Stimulated activated CD4-positive, alpha-beta T cell treated with anti-CD3 and anti-CD28 coated beads, Interleukin-1b, Interleukin-23, amount 100 ng/mL, for 1 hour (primary cell): ENCODE measurements at regions not wholly inside any gene's neighbourhood (a gene's known extent, or its start where the extent isn't known, plus 50 kb on each side); places are given as distances from the start of the nearest gene placed in this dataset.
"Not testable (repeated sequence)": the region's sequence is repeated elsewhere in the genome, so short reads cannot be mapped to it uniquely, and the experiment has no call there.

Experiments
- DNase-seq, 2 donors: peaks; one replicate each; pipeline ENCODE4 v3.0.0-alpha.2; 2020; ENCODE audit warnings: low read depth in 2 of 2

DNA sequence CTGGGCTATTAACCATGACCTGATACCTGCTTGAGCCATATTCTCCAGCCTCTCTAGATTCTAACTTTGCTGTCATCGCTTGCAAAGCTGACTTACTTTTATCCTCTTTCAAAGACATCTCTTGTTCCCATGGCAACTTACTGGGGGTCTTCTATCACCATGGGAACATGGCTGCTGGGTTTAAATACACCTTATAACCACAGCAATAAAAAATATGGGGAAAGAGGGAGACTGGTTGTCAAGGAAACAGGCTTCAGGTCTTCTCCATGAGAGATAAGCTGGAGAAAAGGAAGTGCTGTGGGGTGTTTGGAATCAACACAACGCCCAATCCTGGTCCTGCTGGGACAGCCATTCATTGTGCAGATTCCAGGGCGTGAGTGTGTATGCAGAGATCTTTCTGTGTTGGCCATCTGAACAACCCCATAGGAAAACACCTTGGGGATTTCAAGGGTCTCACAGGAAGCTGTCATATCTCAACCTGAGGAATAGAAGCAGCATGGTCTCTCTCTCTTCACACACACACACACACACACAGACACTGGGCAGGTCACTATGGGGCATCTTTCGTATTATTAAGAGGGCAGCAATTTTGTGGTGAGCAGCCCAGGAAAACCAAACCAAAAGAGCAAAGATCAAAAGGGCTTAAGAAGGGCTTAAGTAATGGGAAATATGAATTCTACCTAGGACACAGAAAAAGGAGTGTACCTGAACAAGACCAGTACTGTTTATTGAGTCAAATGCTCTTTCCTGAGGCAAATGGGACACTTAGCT lies 344.7 kb upstream of the NCAM1 start:
- DNase-seq: no peak

DNA sequence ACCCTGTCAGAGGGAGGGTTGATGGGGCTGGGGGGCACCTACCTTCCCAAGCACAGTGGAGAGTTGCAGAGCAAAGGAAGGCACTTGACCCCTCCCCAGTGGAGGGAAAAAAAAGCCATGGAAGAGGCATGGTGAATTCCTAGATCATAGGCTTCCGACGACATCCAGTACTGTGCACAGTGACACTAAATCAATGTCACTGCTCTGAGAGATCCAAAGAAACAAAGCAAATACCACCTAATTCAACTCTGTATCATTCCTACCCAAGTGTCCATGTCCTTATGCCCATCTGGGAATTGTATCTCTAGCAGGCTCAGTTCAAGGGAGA lies 344.2 kb upstream of the NCAM1 start:
- DNase-seq: no peak

GRCh38 chr11:112617977-112618826 lies 343.0 kb upstream of the NCAM1 start:
- DNase-seq: no peak

- DNase-seq: no peak
Measured at GRCh38 chr11:112619106-112619505, 342.1 kb upstream of the NCAM1 start.

DNA sequence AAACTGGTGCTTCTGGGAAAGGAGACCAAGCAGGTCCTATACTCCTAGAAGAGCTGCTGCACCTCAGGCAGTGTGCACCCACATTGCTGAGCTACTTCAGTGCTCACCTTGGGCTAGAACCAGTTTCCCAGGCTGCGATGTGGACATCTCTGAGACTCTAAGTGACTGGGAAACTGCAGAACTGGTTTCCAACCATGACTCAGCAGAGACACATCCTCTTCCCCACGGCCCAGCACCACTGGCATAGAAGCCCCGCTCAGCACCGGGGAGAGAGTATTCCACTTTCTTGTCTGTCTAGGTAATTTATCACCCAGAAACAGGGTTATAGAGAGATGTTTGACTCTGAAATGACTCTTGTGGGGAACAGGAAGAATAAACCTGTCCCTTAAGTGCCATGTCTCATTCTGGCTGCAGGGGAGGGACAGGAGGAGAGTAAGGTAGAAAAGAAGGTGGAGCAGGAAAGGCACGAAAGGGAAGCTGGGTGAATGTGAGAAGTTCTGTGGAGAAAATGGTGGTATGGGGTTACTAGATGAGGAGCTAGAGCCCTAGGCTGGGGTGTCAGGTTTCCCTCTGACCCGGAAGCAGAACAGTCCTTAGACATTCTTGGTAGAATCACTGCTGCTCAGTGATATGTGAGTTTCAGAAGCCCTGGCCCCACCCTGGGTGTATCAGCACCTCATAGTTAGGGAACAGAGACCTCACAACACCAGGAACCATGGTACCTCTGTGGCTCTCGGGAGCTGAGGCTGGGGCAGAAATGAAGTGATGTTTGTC lies 340.4 kb upstream of the NCAM1 start:
- DNase-seq: no peak

DNA sequence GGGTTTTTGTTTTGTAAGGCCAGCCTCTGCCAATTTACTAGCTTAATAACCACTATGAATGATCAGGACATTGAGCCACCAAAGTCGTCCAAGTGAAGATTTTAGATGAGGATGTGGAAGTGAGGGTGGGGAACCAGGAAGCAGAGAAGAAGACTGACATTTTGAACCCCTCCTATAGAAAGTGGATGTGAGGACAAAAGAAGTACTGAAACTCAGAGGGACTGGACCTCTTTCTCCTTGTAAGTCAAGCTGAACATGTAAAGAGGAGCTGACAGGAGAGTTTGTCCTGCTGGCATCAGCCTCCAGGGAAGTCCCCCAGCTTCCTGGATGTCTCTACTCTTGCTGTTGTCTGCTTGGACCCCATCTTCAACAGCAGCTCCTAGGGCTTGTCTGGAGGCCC lies 338.2 kb upstream of the NCAM1 start:
- no peak for DNase-seq

GRCh38 chr11:112624431-112624830 lies 336.8 kb upstream of the NCAM1 start:
- no peak for DNase-seq

- not testable (repeated sequence) for DNase-seq
Measured at GRCh38 chr11:112624971-112625370, 336.2 kb upstream of the NCAM1 start.

DNA sequence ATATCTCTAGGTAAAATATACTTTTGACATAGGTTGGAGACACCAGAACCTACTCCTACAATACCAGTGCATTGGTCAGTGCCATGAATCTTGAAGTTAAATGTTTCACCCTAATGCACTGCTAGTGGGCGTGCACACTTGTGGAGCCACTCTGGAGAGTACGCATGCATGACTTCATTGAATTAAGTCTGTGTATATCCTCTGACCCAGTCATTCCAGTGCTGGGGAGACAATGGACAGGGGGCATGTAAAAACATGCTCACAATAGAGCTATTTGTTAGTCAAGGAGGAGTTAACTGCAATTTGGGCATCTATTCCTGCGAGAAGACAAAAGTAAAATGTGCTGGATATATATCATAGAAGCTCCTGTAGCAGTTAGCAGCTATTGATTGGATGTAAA lies 335.4 kb upstream of the NCAM1 start:
- DNase-seq: no peak

DNA sequence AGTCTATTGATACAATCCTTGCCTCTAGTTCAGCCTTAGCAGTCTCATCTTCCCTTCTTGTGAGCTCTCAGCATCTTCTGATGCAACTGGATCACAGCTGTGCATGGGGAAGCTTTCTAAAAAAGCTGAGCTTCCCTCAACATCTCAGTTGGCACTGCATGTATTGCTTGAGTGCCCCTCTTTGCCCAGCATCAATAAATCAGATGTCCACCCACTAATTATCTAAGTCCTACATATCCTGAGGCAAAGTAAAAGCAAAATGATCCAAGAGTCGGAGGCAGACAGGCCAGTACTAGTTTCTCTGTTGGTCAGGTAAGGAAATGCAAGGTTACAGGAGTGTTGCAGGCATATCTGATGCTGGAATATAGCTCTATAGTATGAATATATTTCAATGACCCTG lies 334.5 kb upstream of the NCAM1 start:
- no peak for DNase-seq

- DNase-seq: no peak
Measured at GRCh38 chr11:112627588-112628045, 333.6 kb upstream of the NCAM1 start.

DNA sequence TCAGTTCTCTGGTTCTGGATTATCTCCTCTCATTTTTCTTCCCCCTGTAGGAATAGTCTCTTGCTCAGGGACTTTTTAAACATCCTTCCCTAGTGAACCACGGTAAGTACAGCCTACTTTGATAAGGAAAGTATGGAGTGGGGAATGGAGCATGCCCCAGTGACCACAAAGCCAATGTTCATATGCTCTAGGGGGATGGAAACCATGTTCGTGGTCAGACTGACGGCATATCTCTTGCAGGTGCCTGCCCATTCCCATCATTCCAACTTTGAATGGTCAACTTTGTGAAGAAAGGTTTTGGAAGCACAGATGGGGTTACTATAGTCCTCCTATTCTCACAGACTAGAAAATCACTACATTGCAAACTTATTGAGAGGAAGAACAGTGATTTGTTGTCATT lies 332.5 kb upstream of the NCAM1 start:
- DNase-seq: no peak

DNA sequence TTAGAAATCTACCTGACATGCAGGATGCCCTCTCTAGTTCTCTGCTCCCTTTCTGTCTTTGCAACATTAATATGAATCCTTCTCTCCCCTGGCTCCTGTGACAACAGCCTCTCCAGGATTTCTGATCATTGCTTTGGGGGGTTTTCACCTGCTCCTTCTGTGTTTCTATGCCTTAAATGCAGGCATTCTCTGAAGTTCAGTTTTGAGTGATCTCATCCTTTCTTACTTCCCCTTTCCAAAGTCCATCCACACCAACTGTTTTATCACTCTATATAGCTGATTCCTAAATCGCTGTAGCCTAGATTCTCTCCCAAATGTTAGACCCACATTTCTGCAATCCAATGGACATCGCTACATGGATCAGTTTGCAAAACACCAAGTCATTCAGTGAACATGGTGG lies 330.7 kb upstream of the NCAM1 start:
- no peak for DNase-seq

- no peak for DNase-seq
Measured at GRCh38 chr11:112631333-112631732, 329.9 kb upstream of the NCAM1 start.

DNA sequence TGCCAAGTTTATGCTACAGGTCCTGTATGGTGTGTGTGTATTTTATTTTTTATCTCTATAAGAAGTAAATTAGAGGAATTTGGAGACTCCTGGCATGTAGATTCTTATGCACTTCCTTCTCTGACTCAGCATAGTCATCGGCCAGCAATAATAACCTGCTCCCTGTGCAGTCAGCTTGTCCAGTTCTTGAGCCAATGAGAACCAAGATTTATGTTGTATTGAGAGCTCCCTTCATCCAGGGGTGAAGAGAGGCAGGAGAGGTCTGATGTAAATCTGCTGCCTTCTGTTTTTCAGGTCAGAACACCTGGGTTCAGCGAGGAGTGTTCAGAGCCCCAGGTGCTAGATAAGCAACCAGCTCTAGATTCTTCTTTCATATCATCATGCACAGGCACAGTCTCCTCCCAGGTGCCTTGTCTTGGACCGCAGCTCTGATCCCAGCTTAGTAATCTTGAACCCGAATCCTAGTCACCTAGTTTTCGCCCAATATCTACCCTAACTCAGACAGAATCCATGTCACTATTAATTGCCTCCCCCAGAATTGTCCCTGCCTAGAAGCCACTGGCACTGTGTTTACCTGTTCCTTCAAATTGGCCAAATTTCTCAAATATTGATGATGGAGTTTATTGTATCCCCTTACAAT lies 328.2 kb upstream of the NCAM1 start:
- no peak for DNase-seq

DNA sequence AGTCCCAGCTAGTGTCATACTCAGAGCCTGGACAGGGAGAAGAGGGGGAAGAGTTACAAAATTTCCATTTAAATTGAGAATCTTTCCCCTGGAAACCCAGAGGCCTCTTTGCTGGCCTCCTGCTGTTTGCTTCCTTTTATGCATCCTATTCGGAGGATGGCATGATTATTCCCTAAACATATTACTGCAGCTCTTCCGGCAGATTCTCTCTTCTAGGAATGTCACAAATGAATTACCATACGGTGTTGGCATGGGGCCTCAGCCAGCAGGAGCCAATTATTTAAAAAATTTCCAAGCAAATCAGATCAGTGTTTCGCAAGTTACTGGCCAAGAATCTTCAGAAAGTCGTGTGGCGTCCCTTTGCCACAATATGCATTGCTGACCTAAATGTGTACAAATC lies 326.7 kb upstream of the NCAM1 start:
- no peak for DNase-seq

- DNase-seq: no peak
Measured at GRCh38 chr11:112634995-112635737, 326.1 kb upstream of the NCAM1 start.

GRCh38 chr11:112637076-112637475 lies 324.1 kb upstream of the NCAM1 start:
- DNase-seq: no peak

DNA sequence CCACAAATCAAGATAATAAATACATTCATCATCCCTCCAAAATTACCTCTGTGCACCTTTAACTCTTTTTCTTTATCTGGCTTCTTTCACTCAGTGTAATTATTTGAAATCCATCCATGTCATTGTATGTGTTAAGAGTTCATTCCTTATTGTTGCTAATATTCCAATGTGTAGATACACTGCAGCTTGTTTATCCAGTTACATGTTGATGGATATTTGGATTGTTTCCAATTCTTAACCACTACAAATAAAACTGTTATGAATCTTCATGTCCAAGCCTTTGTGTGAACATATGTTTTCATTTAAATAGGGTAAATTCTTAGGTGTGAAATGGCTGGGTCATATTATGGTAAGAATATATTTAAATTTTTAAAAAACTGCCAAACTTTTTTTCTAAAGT lies 323.3 kb upstream of the NCAM1 start:
- DNase-seq: no peak

DNA sequence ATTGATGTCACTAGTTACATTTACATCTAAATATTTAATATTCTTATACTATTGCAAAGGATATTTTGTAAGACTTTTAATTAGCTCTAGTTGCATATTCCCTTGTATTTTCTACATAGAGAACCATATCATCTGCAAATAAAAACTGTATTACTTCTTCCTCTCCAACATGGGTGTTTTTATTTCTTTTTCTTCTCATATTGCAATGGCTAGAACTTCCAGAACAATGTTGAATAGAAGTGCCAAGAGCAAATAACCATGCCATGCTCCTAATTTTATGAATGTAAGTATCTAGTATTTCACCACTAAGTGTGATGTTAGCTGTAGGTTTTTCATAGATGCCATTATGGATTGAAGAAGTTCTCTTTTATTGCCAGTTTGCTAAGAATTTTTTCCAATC lies 321.8 kb upstream of the NCAM1 start:
- no peak for DNase-seq

DNA sequence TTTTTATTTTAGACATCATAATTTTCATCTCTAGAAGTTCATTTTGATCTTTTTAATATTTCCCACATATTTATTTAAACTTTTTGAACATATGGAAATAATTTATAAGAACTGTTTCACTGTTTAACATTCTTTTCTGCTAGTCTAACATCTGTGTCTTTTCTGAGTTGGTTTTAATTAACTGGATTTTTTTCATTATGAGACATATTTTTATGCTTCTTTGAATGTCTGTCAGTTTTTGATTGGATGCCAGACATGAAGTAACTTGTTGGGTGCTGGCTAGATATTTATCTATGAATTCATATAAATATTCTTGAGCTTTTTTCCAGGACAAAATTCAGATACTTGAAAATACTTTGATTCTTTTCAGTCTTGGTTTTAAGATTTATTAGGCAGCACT lies 317.8 kb upstream of the NCAM1 start:
- DNase-seq: no peak
